GM21576 (cell line): ENCODE measurements at regions not wholly inside any gene's neighbourhood (a gene's known extent, or its start where the extent isn't known, plus 50 kb on each side); places are given as distances from the start of the nearest gene placed in this dataset.

Experiments
- ATAC-seq: cut with Tn5 transposase; IDR thresholded peaks from one replicate; pipeline ENCODE4 v1.9.1; 2021; ENCODE audit warnings: mild to moderate bottlenecking, moderate library complexity; ENCODE audit not compliant: unreplicated experiment

- no peak for ATAC-seq
These were observed 189.1 kb upstream of the PELI2 start for GRCh38 chr14:55929136-55929535.

DNA sequence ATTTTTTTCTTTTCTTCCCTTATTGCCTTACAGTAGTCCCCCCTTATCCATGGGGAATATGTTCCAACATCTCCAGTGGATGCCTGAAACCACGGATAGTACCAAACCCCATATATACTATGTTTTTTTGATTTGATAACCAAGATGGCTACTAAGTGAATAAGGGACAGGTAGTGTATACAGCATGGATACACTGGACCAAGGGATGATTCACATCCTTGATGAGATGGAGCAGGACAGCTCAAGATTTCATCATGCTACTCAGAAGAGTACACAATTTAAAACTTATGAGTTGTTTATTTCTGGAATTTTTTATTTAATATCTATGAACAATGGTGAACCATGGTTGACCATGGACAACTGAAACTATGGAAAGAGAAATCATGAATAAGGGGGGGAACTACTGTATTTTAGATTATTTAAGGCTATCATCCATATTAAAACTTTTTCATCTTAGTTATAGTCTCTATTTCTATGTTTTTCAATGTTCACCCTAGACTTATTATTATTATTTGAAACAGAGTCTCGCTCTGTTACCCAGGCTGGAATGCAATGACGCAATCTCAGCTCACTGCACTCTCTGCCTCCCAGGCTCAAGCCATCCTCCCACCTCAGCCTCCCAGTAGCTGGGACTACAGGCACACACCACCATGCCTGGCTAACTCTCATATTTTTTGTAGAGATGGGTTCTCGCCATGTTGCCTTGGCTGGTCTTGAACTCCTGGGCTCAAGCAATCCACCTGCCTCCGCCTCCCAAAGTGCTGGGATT lies 188.0 kb upstream of the PELI2 start:
- ATAC-seq, result no peak

GRCh38 chr14:55936691-55937090 lies 181.5 kb upstream of the PELI2 start:
- no peak for ATAC-seq

DNA sequence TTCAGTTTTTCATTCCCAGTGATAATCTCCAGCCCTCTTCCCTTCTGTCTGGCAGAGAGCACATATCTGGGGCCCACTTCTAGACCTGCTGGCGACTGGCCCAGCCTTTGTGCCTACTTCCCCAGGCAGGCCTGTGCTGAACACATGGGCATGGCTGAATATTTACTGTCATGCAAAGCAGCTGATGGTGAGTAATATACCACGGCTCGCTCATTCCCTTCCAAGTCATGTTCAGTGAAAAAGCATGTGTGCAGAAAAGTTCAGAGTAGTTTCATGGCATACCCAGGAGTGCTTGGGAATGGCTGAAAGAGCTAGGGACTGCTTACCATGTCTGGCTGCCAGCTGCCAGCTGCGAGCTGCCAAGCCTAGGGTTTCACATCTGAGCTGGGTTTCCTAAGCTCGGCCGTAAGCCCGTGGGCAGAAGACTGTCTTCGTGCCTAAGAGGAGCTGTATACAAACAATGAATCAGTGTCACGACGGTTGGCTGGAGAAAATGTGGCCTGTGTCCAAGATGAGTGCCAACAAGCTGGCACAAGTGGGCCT lies 179.9 kb upstream of the PELI2 start:
- ATAC-seq, result no peak

DNA sequence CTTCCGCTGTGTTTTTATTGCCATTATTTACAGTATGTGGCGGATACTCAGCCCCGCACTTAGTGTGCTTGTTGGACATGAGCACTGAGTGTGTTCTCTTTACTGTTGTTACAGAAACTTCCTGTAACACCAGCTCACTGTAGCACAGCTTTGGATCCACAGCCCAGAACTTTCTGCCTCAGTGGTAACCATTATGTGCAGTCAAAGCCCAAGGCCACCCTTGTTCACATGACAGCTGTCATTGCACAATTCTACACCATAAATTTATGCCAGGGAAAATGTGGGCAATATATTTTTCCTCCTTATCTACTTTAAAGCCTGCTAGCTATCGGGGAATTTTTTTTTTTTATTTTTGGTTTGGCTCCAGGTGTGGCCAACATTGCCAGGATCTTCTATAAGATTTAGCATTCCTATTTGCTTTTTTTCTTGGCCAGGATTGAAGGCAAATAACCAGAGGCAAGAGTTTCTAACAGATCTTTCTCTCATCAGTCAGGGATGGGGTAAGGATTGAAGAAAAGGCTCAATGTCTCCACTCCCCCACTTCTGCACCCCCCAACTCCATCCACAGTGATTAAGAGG lies 176.0 kb upstream of the PELI2 start:
- ATAC-seq, result no peak

GRCh38 chr14:55942826-55943225 lies 175.4 kb upstream of the PELI2 start:
- no peak for ATAC-seq

DNA sequence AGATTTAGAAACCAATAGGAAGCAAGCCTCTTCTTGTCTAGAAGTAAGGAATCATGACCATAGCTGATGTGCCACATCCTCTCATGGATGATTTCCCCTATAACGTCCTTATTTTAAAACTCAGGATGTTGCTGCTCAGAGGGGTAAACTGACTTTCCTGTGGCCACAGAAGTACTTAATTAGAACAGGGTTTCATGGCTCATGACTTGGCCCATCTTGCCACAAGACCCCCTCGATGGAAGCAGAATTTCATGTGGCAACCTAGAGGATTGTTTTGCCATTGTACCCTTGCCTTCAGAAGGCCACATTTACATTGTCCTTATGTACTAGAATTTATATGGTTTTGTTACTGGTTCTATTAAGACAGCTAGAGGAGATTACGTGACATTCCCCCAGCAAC lies 173.5 kb upstream of the PELI2 start:
- ATAC-seq, result no peak

GRCh38 chr14:55946231-55946630 lies 172.0 kb upstream of the PELI2 start:
- no peak for ATAC-seq

DNA sequence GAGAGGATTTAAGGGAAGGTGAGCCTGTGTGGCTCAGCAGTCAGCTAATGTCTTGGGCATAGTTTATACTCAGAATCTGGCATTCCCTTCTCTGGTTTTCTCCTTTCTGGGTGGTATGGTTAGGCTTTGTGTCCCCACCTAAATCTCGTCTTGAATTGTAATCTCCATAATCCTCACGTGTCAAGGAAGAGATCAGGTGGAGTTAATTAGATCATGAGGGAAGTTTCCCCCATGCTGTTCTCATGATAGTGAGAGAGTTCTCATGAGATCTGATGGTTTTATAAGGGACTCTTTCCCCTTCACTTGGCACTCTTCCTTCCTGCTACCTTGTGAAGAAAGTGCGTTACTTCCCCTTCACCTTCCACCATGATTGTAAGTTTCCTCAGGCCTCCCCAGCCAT lies 169.8 kb upstream of the PELI2 start:
- no peak for ATAC-seq

GRCh38 chr14:55949708-55950107 lies 168.5 kb upstream of the PELI2 start:
- no peak for ATAC-seq

DNA sequence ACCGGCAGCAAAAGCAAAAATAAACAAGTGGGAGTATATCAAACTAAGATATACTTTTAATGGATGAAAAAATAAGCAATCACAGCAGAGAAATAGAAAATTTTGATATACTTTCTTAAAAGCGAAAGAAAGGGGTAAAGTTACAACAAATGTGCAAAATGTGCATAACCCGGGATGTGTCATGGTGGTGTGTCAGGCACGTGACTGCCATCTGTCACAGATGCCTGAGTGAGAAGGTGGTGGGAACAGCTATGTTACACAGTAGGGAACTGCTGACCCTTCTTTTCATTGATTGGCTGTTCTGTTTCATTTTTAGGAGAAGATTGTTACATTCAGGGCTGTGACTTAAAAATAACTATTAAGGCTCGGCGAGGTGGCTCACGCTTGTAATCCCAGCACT lies 168.1 kb upstream of the PELI2 start:
- ATAC-seq, result no peak

GRCh38 chr14:55951341-55952206 lies 166.6 kb upstream of the PELI2 start:
- ATAC-seq, result no peak

GRCh38 chr14:55954108-55954507 lies 164.1 kb upstream of the PELI2 start:
- no peak for ATAC-seq

DNA sequence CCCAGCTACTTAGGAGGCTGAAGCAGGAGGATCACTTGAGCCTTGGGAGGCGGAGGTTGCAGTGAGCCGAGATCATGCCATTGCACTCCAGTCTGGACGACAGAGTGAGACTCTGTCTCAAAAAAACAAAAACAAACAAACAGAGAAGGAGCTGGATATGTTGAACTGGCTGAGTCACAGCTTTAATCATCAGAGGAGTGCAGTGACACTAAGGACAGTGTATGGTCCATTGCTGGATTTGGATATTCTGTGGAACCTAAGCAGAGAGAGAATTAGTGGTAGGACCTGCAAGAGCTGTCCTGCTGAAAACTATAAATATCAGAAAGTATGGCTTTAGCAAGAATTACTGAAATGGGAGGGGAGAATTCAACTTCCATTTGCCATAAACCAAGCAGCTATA lies 163.0 kb upstream of the PELI2 start:
- ATAC-seq, result no peak

- no peak for ATAC-seq
These were observed 160.3 kb upstream of the PELI2 start for GRCh38 chr14:55957950-55958349.

- no peak for ATAC-seq
These were observed 154.9 kb upstream of the PELI2 start for GRCh38 chr14:55963295-55963694.

DNA sequence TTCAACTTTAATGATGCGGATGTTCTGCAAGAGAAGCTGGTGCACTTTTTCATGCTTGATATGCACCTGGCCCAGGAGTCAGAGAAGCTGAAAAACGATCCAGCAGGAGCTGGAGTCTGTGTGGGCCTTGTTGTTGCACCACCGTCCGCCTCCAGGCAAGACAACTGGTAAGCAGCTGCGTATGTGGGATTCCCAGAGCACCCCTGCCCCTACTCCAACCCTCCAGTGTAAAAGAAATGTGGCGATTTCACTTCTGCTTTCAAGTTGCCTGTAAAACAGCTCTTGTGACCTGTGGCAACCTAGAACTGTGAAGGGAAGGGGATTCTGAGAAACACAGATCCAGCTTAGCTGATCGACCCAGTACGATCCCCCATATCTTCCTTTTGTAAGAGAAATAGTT lies 154.1 kb upstream of the PELI2 start:
- no peak for ATAC-seq

- no peak for ATAC-seq
These were observed 153.4 kb upstream of the PELI2 start for GRCh38 chr14:55964821-55965220.

DNA sequence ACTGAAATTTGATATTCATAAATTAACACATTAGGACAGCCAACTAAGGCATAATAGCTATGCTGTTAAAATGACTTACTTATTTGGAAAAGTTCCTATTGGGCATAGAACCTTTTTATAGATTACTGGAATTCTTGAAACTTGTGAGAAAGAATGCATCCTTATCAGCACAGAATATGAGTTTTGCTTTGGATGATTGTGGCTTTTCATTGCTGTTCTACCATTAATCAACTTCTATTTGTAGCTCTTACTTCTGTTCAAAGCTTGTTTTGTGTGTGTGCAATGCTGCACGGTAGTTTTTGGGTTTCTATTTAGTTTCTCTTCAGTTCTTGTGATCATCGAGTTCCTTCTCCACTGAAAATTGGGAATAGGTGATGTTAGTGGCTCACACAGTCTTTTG lies 152.4 kb upstream of the PELI2 start:
- no peak for ATAC-seq

- no peak for ATAC-seq
These were observed 149.5 kb upstream of the PELI2 start for GRCh38 chr14:55968741-55969140.

- ATAC-seq, result no peak
These were observed 144.9 kb upstream of the PELI2 start for GRCh38 chr14:55973285-55973800.
